Inflammatory macrophage treated with lipopolysaccharide for 4 hours (primary cell): ENCODE measurements at regions not wholly inside any gene's neighbourhood (a gene's known extent, or its start where the extent isn't known, plus 50 kb on each side); places are given as distances from the start of the nearest gene placed in this dataset.
"Not testable (repeated sequence)": the region's sequence is repeated elsewhere in the genome, so short reads cannot be mapped to it uniquely, and the experiment has no call there.

Source experiments
- DNase-seq: peaks from one replicate; pipeline ENCODE4 v3.0.0-alpha.2; 2020

DNA sequence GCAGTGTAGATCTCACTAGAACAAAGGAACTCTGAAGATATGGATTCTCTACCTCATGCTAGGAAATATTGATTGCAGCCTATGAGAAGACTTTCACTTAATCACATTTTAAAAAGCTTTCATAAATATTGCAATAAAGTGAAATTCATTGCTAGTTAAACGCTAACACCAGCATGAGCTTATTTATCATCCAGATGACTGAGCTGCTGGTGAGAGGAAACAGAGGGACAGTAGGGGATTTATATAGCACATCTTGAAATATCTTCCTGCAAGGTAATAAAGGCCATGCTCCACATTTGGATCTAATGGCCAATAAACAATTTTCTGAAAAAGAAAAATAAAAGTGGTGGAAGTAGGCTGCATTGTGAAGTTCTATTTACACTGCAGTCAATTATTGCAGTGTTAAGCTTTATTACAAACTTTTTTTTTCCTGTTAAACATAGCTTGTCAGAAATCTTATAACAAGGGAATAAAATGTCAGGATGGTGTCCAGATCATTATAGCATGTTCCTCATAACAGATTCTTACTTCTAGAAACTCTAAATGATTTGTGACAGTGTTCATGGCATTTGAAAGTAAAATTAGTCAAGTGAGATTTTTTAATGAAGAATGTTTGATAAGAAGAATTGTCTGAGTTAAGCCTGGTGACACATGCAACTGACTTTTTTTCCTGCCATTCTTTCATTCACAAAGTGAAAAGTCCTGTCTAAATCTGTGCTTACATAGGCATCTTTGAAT is 342.6 kb downstream of the DMAC1 start:
- DNase-seq: no peak

GRCh38 chr9:7456377-7456776 is 343.2 kb downstream of the DMAC1 start:
- DNase-seq: no peak

DNA sequence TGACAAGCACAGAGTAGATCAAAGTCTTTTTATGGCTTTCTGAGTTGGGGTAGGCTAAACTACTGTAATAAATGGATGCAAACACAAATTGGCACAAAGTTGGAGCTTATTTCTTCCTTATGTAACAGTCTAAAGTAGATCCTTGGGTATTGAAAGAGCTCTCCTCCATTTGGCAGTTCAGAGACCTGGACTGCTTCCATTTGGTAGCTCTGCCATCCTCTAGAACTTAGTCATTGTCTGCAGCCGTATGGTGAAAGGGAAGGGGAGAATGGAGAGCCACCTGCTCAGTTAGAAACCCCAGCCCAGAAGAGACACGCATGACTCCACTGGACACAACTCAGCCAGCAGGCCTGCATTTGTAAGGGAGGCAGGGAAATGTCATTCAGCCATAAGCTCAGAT is 345.0 kb downstream of the DMAC1 start:
- no peak for DNase-seq

GRCh38 chr9:7452378-7452777 is 347.2 kb downstream of the DMAC1 start:
- no peak for DNase-seq

GRCh38 chr9:7451062-7451461 is 348.5 kb downstream of the DMAC1 start:
- no peak for DNase-seq

DNA sequence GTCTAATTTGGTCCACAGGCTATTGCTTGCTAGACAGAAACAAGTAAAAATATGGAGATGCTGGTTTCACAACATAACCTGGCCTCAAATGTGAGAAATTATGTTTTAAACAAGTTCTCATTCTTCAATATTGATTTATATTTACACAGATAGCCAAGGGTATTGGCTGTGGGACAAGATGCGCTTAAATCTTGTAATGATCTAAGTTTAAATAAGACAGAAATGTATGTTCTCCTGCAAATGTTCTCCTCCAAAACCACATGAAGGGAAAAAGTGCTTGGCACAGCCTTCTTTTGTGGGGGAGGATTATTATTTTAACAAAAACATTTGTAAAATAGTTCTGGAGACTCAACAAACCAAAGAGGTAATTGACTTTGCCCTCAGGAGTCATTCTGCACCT is 356.0 kb downstream of the DMAC1 start:
- no peak for DNase-seq

- DNase-seq: no peak
Measured at GRCh38 chr9:7439355-7439995, 360.1 kb downstream of the DMAC1 start.

DNA sequence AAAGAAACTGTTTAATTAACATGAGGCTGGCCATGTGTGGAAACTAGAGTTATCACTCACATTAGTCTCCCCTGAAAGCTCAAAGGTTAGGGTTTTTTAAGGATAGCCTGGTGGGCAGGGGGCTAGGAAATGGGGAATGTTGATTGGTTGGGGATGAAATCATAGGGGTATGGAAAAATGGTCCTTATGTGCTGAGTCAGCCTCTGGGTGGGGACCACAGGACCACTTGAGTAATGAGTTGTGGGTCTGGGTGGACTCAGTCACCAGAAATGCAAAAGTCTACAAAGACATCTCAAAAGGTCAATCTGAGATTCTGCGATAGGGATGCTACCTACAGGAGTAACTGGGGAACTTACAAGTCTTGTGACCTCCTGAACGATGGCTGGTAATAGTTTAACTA is 362.8 kb downstream of the DMAC1 start:
- no peak for DNase-seq

- no peak for DNase-seq
Measured at GRCh38 chr9:7433508-7434292, 365.9 kb downstream of the DMAC1 start.

GRCh38 chr9:7432989-7433388 is 366.6 kb downstream of the DMAC1 start:
- DNase-seq: no peak

DNA sequence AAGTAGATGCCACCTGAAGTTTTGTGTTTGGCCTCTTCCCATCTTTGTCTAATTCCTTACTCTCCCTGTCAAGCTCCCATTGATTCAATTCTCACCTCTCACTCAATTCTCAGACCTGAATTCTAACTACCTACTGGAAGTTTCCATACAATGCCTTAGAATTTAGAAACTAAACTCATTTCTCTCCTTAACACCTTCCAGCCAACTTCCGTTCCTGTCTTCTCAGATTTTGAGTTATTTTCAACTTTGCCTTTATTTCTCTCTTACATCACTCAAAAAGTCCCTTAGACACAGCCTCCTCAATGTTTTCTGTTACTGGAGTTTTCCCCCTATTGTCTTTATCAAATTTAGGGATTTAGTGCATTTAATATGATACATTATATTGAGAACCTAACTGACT is 382.2 kb downstream of the DMAC1 start:
- DNase-seq: not testable (repeated sequence)

DNA sequence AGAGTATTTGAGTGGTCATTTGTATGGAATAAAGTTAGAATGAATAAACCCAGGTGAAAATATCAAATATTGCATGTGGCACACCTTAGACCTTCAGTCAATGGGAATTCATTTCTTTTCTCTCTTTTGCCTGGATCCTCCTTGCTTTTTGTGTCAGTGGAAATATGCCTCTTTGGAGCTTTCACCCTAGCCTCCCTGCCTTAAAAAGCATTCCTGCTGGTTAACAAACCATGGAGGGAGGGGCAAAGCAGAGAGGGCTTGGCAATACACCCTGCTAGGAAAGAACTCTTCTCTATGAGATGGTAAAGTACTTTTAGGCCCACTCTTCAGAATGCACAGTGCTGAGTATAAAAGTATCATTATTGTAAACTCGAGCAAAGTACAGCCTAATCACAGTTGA is 383.7 kb downstream of the DMAC1 start:
- DNase-seq: no peak

GRCh38 chr9:7408845-7409244 is 390.7 kb downstream of the DMAC1 start:
- DNase-seq: no peak

DNA sequence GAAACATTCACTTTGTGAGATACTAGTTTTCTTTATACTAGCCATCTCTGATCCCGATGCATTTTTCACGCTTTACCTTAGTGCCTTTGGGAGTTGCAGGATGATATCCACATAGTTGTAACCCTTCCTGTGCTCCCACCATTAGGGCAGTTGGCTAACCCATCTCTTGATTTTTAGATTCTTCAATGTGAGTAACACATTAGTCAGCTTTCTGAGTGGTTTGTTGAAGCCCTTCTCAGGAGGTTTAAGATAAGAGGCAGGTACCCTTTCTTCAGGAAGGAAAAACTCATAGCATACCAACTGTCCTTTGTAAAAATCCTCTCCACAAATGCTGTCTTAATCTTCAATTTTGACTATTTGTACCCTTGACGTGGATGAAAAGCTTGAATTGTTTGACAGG is 392.3 kb downstream of the DMAC1 start:
- DNase-seq: no peak

- DNase-seq: peak; percentile 72
Measured at GRCh38 chr9:7405924-7406604, 393.5 kb downstream of the DMAC1 start.

- DNase-seq: no peak
Measured at GRCh38 chr9:7403839-7404487, 395.6 kb downstream of the DMAC1 start.

DNA sequence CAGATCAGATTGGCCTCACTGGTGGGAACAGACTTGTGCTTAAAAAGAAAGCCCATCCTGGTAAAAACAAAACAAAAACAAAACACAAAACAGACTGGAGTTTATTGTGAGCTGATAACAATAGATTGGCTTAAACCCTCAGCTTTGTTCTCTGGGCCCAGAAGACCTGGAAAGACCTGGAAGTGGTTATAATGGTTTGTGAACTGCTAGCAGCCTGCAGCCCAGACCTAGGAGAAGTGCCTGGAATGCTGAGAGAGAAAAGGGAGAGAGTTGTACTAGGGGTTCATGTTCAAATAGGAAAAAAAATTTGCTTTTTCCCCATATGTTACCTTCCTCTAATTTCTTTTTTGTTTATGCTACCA is 396.6 kb downstream of the DMAC1 start:
- no peak for DNase-seq

GRCh38 chr9:7402334-7403027 is 397.1 kb downstream of the DMAC1 start:
- no peak for DNase-seq

- no peak for DNase-seq
Measured at GRCh38 chr9:7401116-7401515, 398.5 kb downstream of the DMAC1 start.

DNA sequence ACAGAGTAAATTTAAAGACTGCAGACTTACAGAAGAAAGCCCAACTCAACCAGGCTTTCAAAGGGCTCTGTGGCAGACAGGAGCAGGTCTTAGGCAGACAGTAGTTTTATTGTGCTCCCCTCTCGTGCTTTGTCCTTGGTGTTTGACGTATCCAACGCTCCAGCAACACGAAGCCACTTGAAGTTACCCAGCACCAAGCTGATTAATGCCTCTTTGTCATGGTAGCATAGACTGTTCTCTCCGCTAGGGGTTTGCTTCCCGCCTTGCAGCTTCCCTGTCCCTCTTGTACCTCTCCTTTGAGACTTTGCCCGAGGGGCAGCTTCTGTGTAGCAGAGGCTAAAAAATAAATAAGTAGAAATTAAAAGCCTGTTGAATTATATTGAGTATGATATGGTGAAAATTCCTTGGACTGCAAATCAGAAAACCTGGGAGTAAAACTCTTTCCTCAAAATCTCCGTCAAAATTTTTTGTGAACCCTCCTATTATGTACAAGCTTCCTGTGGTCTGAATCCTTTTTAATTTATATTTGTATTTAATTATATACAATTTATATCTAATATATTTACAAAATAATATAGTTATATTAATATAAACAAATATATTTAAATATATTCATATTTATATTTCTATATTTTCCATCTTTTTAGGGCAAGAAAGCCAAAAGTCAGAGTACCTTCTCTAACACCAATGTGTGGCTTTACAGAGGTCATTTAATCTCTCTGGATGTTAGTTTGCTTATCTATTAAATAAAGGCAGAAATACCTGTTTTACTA is 405.4 kb downstream of the DMAC1 start:
- DNase-seq: no peak

GRCh38 chr9:7392148-7392547 is 407.4 kb downstream of the DMAC1 start:
- DNase-seq: no peak

GRCh38 chr9:7388755-7389154 is 410.8 kb downstream of the DMAC1 start:
- DNase-seq: no peak
